B cell (primary cell): ENCODE measurements at regions not wholly inside any gene's neighbourhood (a gene's known extent, or its start where the extent isn't known, plus 50 kb on each side); places are given as distances from the start of the nearest gene placed in this dataset.

Experiments used
- EZH2 ChIP-seq: IDR thresholded peaks from 2 replicates; pipeline ENCODE4 v1.6.1; 2012; ENCODE audit warnings: borderline replicate concordance, low read depth, mild to moderate bottlenecking, moderate library complexity, low read length; ENCODE audit not compliant: insufficient read depth, poor library complexity, severe bottlenecking
- TF ChIP-seq, protein P1 (sequence below): fragments of 200-600 bp; IDR thresholded peaks from one replicate; pipeline ENCODE4 v1.8.0; 2022; ENCODE audit warnings: antibody characterized with exemption, mild to moderate bottlenecking

DNA sequence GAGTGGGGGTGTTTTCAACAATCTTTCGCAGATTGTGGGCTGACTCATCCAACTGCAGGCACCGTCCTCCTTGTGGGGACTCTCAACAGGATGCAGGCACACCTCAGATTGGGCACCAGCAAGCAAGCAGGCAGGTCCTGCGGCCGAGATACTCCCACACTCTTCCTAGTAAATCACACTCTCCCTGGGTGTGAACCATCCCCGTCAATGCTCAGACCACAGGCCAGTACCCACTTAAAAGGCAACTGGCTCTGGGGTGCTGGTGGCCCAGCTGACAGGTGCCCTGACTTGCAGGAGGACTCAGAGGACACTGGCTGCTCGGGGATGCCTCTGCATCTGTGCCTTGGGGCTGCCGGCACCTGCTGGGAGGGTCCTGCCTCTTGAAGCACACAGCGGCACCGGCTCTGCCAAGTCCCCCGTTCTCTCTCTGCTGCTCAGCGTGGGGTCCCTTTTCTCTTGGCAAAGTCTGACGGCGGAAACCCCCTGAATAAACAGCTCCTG is 282.5 kb downstream of the CTTN start:
- TF ChIP-seq, protein P1, sequence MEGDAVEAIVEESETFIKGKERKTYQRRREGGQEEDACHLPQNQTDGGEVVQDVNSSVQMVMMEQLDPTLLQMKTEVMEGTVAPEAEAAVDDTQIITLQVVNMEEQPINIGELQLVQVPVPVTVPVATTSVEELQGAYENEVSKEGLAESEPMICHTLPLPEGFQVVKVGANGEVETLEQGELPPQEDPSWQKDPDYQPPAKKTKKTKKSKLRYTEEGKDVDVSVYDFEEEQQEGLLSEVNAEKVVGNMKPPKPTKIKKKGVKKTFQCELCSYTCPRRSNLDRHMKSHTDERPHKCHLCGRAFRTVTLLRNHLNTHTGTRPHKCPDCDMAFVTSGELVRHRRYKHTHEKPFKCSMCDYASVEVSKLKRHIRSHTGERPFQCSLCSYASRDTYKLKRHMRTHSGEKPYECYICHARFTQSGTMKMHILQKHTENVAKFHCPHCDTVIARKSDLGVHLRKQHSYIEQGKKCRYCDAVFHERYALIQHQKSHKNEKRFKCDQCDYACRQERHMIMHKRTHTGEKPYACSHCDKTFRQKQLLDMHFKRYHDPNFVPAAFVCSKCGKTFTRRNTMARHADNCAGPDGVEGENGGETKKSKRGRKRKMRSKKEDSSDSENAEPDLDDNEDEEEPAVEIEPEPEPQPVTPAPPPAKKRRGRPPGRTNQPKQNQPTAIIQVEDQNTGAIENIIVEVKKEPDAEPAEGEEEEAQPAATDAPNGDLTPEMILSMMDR = no peak
- no peak for TF ChIP-seq EZH2
